ENCODE measurements at regions not wholly inside any gene's neighbourhood (a gene's known extent, or its start where the extent isn't known, plus 50 kb on each side); places are given as distances from the start of the nearest gene placed in this dataset.
"Not testable (repeated sequence)": the region's sequence is repeated elsewhere in the genome, so short reads cannot be mapped to it uniquely, and the experiment has no call there.

- DNase-seq = no peak
Measured at GRCh38 chr10:60613434-60613833, 164.8 kb upstream of the CDK1 start.

GRCh38 chr10:60611291-60611747 is 167.0 kb upstream of the CDK1 start:
- DNase-seq = no peak

- no peak for DNase-seq
Measured at GRCh38 chr10:60607372-60607771, 170.9 kb upstream of the CDK1 start.

- no peak for DNase-seq
Measured at GRCh38 chr10:60606343-60607080, 171.8 kb upstream of the CDK1 start.

- DNase-seq = no peak
Measured at GRCh38 chr10:60605476-60605875, 172.8 kb upstream of the CDK1 start.

- DNase-seq = peak; percentile 17
Measured at GRCh38 chr10:60604342-60604741, 173.9 kb upstream of the CDK1 start.

GRCh38 chr10:60597513-60597912 is 180.8 kb upstream of the CDK1 start:
- DNase-seq = no peak

GRCh38 chr10:60595852-60596251 is 182.4 kb upstream of the CDK1 start:
- no peak for DNase-seq

GRCh38 chr10:60594476-60595051 is 183.7 kb upstream of the CDK1 start:
- DNase-seq = no peak

GRCh38 chr10:60591119-60591518 is 187.2 kb upstream of the CDK1 start:
- DNase-seq = no peak

- DNase-seq = no peak
Measured at GRCh38 chr10:60589376-60589775, 188.9 kb upstream of the CDK1 start.

- DNase-seq = not testable (repeated sequence)
Measured at GRCh38 chr10:60581782-60582181, 192.1 kb upstream of the ANK3 start.

- no peak for DNase-seq
Measured at GRCh38 chr10:60578217-60578616, 188.5 kb upstream of the ANK3 start.

GRCh38 chr10:60576130-60577069 is 186.7 kb upstream of the ANK3 start:
- DNase-seq = no peak

GRCh38 chr10:60575105-60575504 is 185.4 kb upstream of the ANK3 start:
- no peak for DNase-seq

- no peak for DNase-seq
Measured at GRCh38 chr10:60574388-60574787, 184.7 kb upstream of the ANK3 start.

GRCh38 chr10:60573336-60573735 is 183.7 kb upstream of the ANK3 start:
- no peak for DNase-seq

- DNase-seq = peak; percentile 18
Measured at GRCh38 chr10:60572511-60573194, 183.0 kb upstream of the ANK3 start.

GRCh38 chr10:60570896-60571295 is 181.2 kb upstream of the ANK3 start:
- no peak for DNase-seq

GRCh38 chr10:60570272-60570865 is 180.7 kb upstream of the ANK3 start:
- DNase-seq = no peak

- no peak for DNase-seq
Measured at GRCh38 chr10:60569681-60570080, 180.0 kb upstream of the ANK3 start.

GRCh38 chr10:60566096-60566495 is 176.4 kb upstream of the ANK3 start:
- no peak for DNase-seq

GRCh38 chr10:60565492-60565891 is 175.8 kb upstream of the ANK3 start:
- no peak for DNase-seq
